ENCODE measurements at regions not wholly inside any gene's neighbourhood (a gene's known extent, or its start where the extent isn't known, plus 50 kb on each side); places are given as distances from the start of the nearest gene placed in this dataset.

DNA sequence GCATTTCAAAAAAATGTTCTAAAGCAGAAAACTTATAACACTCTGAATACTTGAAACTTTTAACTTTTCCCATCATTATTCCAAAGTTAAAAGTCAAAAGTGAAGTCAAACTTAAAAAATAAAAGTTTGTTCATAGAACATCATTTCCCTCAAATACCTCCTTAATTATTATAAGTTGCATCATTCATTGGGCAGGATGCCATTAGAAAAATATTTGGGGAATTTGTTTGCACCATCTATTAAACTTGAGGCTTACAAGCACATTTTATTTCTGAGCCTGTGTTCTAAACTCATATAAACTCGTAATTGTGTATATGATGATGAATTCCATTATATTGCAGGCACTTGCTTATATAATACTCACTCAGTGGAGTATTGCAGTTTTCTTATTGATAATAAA is 588.0 kb upstream of the NRXN1 start:
- TF ChIP-seq EZH2 (IDR thresholded peaks at IDR 0.05; ENCODE audit: insufficient read depth, poor library complexity, severe bottlenecking) (no peak), EZH2phosphoT487 (IDR thresholded peaks at IDR 0.05; ENCODE audit: insufficient read depth, low read depth) (no peak)

GRCh38 chr2:51612387-51612786 is 580.5 kb upstream of the NRXN1 start:
- Histone ChIP-seq H3K27ac (no peak overlapping the region), H3K4me3 (no peak overlapping the region), H3K36me3 (ENCODE audit: low read depth) (no peaks in the 10 kb centered on the region), H3K4me2 (ENCODE audit: unreplicated experiment) (no peak overlapping the region), H3K27me3 (replicated peaks; ENCODE audit: insufficient read depth) (no peaks in the 10 kb centered on the region), H3F3A (ENCODE audit: insufficient read depth) (no peaks in the 10 kb centered on the region), H3K9me2 (ENCODE audit: insufficient read depth) (no peaks in the 10 kb centered on the region), H3K4me1 (ENCODE audit: insufficient read depth) (no peaks in the 10 kb centered on the region), H4K20me1 (ENCODE audit: insufficient read depth) (no peaks in the 10 kb centered on the region), H3K79me2 (ENCODE audit: insufficient read depth) (no peaks in the 10 kb centered on the region), H2AFZ (no peak overlapping the region), H3K9me3 (ENCODE audit: low read depth) (no peaks in the 10 kb centered on the region), H3K9ac (no peak overlapping the region)
- in situ Hi-C loops (cut with MboI) = no loop called here
- DNase-seq = no peak
- TF ChIP-seq EZH2phosphoT487 (IDR thresholded peaks at IDR 0.05; ENCODE audit: insufficient read depth, low read depth) (no peak), EZH2 (IDR thresholded peaks at IDR 0.05; ENCODE audit: insufficient read depth, poor library complexity, severe bottlenecking) (no peak)
- WGBS, 2 experiments (ENCODE audit: low coverage in 1 of 2, low lambda C conversion rate in 2 of 2, missing lambda C conversion rate in 2 of 2) = 7 to 10% methylated on average over 3 of the region's 3 CpGs

More for the DNA sequence above, 588.0 kb upstream of the NRXN1 start:
- H3K4me1 ChIP-seq (ENCODE audit: insufficient read depth) = no peaks in the 10 kb centered on the region
- no peak for DNase-seq
- H3K27ac ChIP-seq = no peak overlapping the region
- no peaks in the 10 kb centered on the region for H3F3A ChIP-seq (ENCODE audit: insufficient read depth)
- H3K9me2 ChIP-seq (ENCODE audit: insufficient read depth) = no peaks in the 10 kb centered on the region
- H3K9me3 ChIP-seq (ENCODE audit: low read depth) = no peaks in the 10 kb centered on the region
- no peak overlapping the region for H3K4me2 ChIP-seq (ENCODE audit: unreplicated experiment)
- no peak overlapping the region for H3K9ac ChIP-seq
- H4K20me1 ChIP-seq (ENCODE audit: insufficient read depth) = no peaks in the 10 kb centered on the region
- no peak overlapping the region for H2AFZ ChIP-seq
- in situ Hi-C loops (cut with MboI) = no loop called here
- no peak overlapping the region for H3K4me3 ChIP-seq
- no peaks in the 10 kb centered on the region for H3K27me3 ChIP-seq (replicated peaks; ENCODE audit: insufficient read depth)
- H3K79me2 ChIP-seq (ENCODE audit: insufficient read depth) = no peaks in the 10 kb centered on the region
- WGBS, 2 experiments (ENCODE audit: low coverage in 1 of 2, low lambda C conversion rate in 2 of 2, missing lambda C conversion rate in 2 of 2) = 7 to 11% methylated on average over 1 of the region's 1 CpG
- H3K36me3 ChIP-seq (ENCODE audit: low read depth) = no peaks in the 10 kb centered on the region

DNA sequence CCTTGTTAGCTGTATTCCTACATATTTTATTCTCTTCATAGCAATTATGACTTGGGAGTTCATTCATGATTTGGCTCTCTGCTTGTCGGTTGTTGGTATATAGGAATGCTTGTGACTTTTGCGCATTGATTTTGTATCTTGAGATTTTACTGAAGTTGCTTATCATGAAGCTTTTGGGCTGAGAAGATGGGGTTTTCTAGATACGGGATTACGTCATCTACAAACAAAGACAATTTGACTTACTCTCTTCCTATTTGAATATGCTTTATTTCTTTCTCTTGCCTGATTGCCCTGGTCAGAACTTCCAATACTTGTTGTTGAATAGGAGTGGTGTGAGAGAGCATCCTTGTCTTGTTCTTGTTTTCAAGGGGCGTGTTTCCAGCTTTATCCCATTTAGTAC is 569.8 kb upstream of the NRXN1 start:
- Histone ChIP-seq H3K9me2 (ENCODE audit: insufficient read depth) (no peaks in the 10 kb centered on the region), H3K9ac (no peak overlapping the region), H3K4me3 (no peak overlapping the region), H3K27me3 (replicated peaks; ENCODE audit: insufficient read depth) (no peaks in the 10 kb centered on the region), H3K36me3 (ENCODE audit: low read depth) (no peaks in the 10 kb centered on the region), H3K4me1 (ENCODE audit: insufficient read depth) (no peaks in the 10 kb centered on the region), H2AFZ (no peak overlapping the region), H3K27ac (no peak overlapping the region), H3F3A (ENCODE audit: insufficient read depth) (no peaks in the 10 kb centered on the region), H3K9me3 (ENCODE audit: low read depth) (no peaks in the 10 kb centered on the region), H3K79me2 (ENCODE audit: insufficient read depth) (no peaks in the 10 kb centered on the region), H3K4me2 (ENCODE audit: unreplicated experiment) (no peak overlapping the region), H4K20me1 (ENCODE audit: insufficient read depth) (no peaks in the 10 kb centered on the region)
- 53 to 54% methylated on average over 5 of the region's 5 CpGs for WGBS, 2 experiments (ENCODE audit: low coverage in 1 of 2, low lambda C conversion rate in 2 of 2, missing lambda C conversion rate in 2 of 2)
- in situ Hi-C loops (cut with MboI) = no loop called here
- no peak for TF ChIP-seq EZH2 (IDR thresholded peaks at IDR 0.05; ENCODE audit: insufficient read depth, poor library complexity, severe bottlenecking)
- no peak for TF ChIP-seq EZH2phosphoT487 (IDR thresholded peaks at IDR 0.05; ENCODE audit: insufficient read depth, low read depth)
- no peak for DNase-seq

DNA sequence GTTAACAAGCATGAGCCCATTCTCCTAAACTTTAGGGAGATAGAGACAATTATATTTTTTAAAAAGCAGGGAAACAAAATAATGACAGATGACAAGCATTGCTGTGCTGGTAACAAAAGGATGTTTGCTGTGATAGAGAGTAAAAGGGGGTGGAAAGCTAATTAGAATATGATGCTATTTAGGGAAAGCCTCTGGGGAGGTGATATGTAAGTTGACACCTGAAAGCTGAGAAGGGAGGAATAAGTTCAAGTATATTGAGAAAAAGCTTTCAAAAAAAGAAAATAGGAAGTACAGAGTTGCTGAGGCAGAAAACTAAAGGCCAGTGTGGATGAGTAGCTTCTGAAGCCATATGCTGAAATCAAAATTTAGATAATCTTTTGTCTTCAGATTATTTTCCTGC is 565.2 kb upstream of the NRXN1 start:
- Histone ChIP-seq H3K9me3 (ENCODE audit: low read depth) (no peaks in the 10 kb centered on the region), H3K27me3 (replicated peaks; ENCODE audit: insufficient read depth) (no peaks in the 10 kb centered on the region), H3K9me2 (ENCODE audit: insufficient read depth) (no peaks in the 10 kb centered on the region), H3K27ac (no peak overlapping the region), H3K79me2 (ENCODE audit: insufficient read depth) (no peaks in the 10 kb centered on the region), H2AFZ (no peak overlapping the region), H3K4me3 (no peak overlapping the region), H3K4me1 (ENCODE audit: insufficient read depth) (no peaks in the 10 kb centered on the region), H3F3A (ENCODE audit: insufficient read depth) (no peaks in the 10 kb centered on the region), H4K20me1 (ENCODE audit: insufficient read depth) (no peaks in the 10 kb centered on the region), H3K9ac (no peak overlapping the region), H3K4me2 (ENCODE audit: unreplicated experiment) (no peak overlapping the region), H3K36me3 (ENCODE audit: low read depth) (no peaks in the 10 kb centered on the region)
- no peak for DNase-seq
- in situ Hi-C loops (cut with MboI) = no loop called here
- TF ChIP-seq EZH2phosphoT487 (IDR thresholded peaks at IDR 0.05; ENCODE audit: insufficient read depth, low read depth) (no peak), EZH2 (IDR thresholded peaks at IDR 0.05; ENCODE audit: insufficient read depth, poor library complexity, severe bottlenecking) (no peak)

GRCh38 chr2:51595836-51596235 is 563.9 kb upstream of the NRXN1 start:
- H3K79me2 ChIP-seq (ENCODE audit: insufficient read depth) = no peaks in the 10 kb centered on the region
- no peak overlapping the region for H3K4me3 ChIP-seq
- TF ChIP-seq EZH2phosphoT487 (IDR thresholded peaks at IDR 0.05; ENCODE audit: insufficient read depth, low read depth) (no peak), EZH2 (IDR thresholded peaks at IDR 0.05; ENCODE audit: insufficient read depth, poor library complexity, severe bottlenecking) (no peak)
- no peak overlapping the region for H2AFZ ChIP-seq
- H4K20me1 ChIP-seq (ENCODE audit: insufficient read depth) = no peaks in the 10 kb centered on the region
- in situ Hi-C loops (cut with MboI) = no loop called here
- H3F3A ChIP-seq (ENCODE audit: insufficient read depth) = no peaks in the 10 kb centered on the region
- no peak overlapping the region for H3K27ac ChIP-seq
- H3K9me3 ChIP-seq (ENCODE audit: low read depth) = no peaks in the 10 kb centered on the region
- no peaks in the 10 kb centered on the region for H3K4me1 ChIP-seq (ENCODE audit: insufficient read depth)
- H3K4me2 ChIP-seq (ENCODE audit: unreplicated experiment) = no peak overlapping the region
- H3K9me2 ChIP-seq (ENCODE audit: insufficient read depth) = no peaks in the 10 kb centered on the region
- no peaks in the 10 kb centered on the region for H3K36me3 ChIP-seq (ENCODE audit: low read depth)
- H3K9ac ChIP-seq = no peak overlapping the region
- no peaks in the 10 kb centered on the region for H3K27me3 ChIP-seq (replicated peaks; ENCODE audit: insufficient read depth)
- DNase-seq = no peak

Data from GM23248 (cell line).